ENCODE measurements at regions not wholly inside any gene's neighbourhood (a gene's known extent, or its start where the extent isn't known, plus 50 kb on each side); places are given as distances from the start of the nearest gene placed in this dataset.

DNA sequence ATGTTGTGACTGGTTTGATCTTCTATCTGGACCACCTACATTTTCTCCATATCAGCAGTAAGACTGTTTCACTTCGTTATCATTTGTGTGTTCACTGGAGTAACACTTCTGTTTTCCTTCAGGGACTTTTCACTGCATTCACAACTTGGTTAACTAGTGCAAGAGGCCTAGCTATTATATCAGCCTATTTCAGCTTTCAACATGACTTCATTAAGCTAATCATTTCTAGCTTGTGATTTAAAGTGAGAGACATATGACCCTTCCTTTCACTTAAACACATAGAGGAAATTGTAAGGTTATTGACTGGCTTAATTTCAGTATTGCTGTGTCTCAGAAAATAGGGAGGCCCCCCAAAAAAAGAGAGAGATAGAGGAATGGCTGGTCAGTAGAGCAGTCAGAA is 622.8 kb upstream of the NRSN1 start:
- TF ChIP-seq EZH2 (IDR thresholded peaks at IDR 0.05) (no peak), EGR1 (IDR thresholded peaks at IDR 0.05; ENCODE audit: low read depth) (no peak), SP1 (IDR thresholded peaks at IDR 0.05; ENCODE audit: low read depth) (no peak), SIN3A (IDR thresholded peaks at IDR 0.05; ENCODE audit: low read depth) (no peak), CEBPB (IDR thresholded peaks at IDR 0.05; ENCODE audit: low read depth) (no peak), ATF3 (IDR thresholded peaks at IDR 0.05) (no peak), EZH2phosphoT487 (IDR thresholded peaks at IDR 0.05; ENCODE audit: borderline replicate concordance) (no peak)
- TF ChIP-seq, protein P1, sequence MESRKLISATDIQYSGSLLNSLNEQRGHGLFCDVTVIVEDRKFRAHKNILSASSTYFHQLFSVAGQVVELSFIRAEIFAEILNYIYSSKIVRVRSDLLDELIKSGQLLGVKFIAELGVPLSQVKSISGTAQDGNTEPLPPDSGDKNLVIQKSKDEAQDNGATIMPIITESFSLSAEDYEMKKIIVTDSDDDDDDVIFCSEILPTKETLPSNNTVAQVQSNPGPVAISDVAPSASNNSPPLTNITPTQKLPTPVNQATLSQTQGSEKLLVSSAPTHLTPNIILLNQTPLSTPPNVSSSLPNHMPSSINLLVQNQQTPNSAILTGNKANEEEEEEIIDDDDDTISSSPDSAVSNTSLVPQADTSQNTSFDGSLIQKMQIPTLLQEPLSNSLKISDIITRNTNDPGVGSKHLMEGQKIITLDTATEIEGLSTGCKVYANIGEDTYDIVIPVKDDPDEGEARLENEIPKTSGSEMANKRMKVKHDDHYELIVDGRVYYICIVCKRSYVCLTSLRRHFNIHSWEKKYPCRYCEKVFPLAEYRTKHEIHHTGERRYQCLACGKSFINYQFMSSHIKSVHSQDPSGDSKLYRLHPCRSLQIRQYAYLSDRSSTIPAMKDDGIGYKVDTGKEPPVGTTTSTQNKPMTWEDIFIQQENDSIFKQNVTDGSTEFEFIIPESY (IDR thresholded peaks at IDR 0.05; ENCODE audit: extremely low read depth, insufficient replicate concordance, low read length) = no peak
- Histone ChIP-seq H3K27me3 (ENCODE audit: insufficient read depth, low read length) (no peaks in the 10 kb centered on the region), H3K4me2 (ENCODE audit: low read length) (no peak overlapping the region), H3K4me3 (replicated peaks in 1 of 2; ENCODE audit: low read depth in 1 of 2, low read length in 2 of 2) (no peak overlapping the region), H4K20me1 (ENCODE audit: insufficient read depth) (no peaks in the 10 kb centered on the region), H3K36me3 (ENCODE audit: control insufficient read depth in 1 of 2, insufficient read depth in 2 of 2, low read length in 2 of 2) (no peaks in the 10 kb centered on the region), H3K9me2 (ENCODE audit: insufficient read depth) (no peaks in the 10 kb centered on the region), H2AFZ (ENCODE audit: low read depth, low read length, poor library complexity, severe bottlenecking) (no peak overlapping the region), H3K4me1 (ENCODE audit: control insufficient read depth in 1 of 2, insufficient read depth in 2 of 2, low read length in 2 of 2) (no peaks in the 10 kb centered on the region), H3K79me2 (ENCODE audit: insufficient read depth, low read length) (no peaks in the 10 kb centered on the region), H3K9me3 (ENCODE audit: control insufficient read depth in 1 of 2, insufficient read depth in 1 of 2, low read depth in 1 of 2, low read length in 2 of 2) (peaks cover 0 to 7% of the 10 kb centered on the region in 2 experiments; a peak in 2 of 4 replicates), H3K9ac (ENCODE audit: low read length) (no peak overlapping the region), H3K27ac (ENCODE audit: low read depth, low read length) (no peak overlapping the region)
- intact Hi-C loops (cut with micrococcal nuclease) = no loop called here
- CTCF ChIA-PET = no interaction called here
- ATAC-seq (no peak), DNase-seq (ENCODE audit: low read depth, low spot score) (no peak)
- RAD21 ChIA-PET (ENCODE audit: low non-redundant PET in 1 of 2, low total read pairs in 2 of 2, uncharacterized antibody in 2 of 2, unreplicated experiment in 2 of 2) = no interaction called here
- POLR2A ChIA-PET = no interaction called here
- BruUV-seq (replicated peaks) = no TSS peak

DNA sequence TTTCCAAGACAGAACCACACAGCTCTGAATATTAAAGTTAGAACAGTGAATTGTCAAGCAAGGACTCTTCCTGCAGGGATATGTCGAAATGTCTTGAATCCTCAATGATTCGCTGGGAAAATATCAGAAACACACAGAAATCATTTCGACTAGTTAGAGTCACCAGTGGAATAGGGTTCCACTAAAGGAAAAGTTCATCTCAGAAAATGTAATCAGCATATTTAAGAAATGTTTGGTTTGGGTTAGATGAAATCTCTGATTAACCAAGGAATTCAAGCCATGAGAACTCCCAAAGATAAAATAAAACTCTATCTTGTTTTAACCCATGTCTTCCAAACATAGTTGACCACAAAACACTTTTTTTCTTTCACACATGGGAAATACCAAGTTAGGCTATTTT is 621.0 kb upstream of the NRSN1 start:
- Histone ChIP-seq H3K27ac (ENCODE audit: low read depth, low read length) (no peak overlapping the region), H3K36me3 (ENCODE audit: control insufficient read depth in 1 of 2, insufficient read depth in 2 of 2, low read length in 2 of 2) (no peaks in the 10 kb centered on the region), H4K20me1 (ENCODE audit: insufficient read depth) (no peaks in the 10 kb centered on the region), H3K9me2 (ENCODE audit: insufficient read depth) (no peaks in the 10 kb centered on the region), H3K79me2 (ENCODE audit: insufficient read depth, low read length) (no peaks in the 10 kb centered on the region), H3K4me3 (replicated peaks in 1 of 2; ENCODE audit: low read depth in 1 of 2, low read length in 2 of 2) (no peak overlapping the region), H3K9me3 (ENCODE audit: control insufficient read depth in 1 of 2, insufficient read depth in 1 of 2, low read depth in 1 of 2, low read length in 2 of 2) (peaks cover 0 to 4% of the 10 kb centered on the region in 2 experiments; a peak in 2 of 4 replicates), H2AFZ (ENCODE audit: low read depth, low read length, poor library complexity, severe bottlenecking) (no peak overlapping the region), H3K9ac (ENCODE audit: low read length) (no peak overlapping the region), H3K4me2 (ENCODE audit: low read length) (no peak overlapping the region), H3K27me3 (ENCODE audit: insufficient read depth, low read length) (no peaks in the 10 kb centered on the region), H3K4me1 (ENCODE audit: control insufficient read depth in 1 of 2, insufficient read depth in 2 of 2, low read length in 2 of 2) (no peaks in the 10 kb centered on the region)
- DNase-seq (ENCODE audit: low read depth, low spot score) (no peak), ATAC-seq (no peak)
- POLR2A ChIA-PET = no interaction called here
- CTCF ChIA-PET = no interaction called here
- RAD21 ChIA-PET (ENCODE audit: low non-redundant PET in 1 of 2, low total read pairs in 2 of 2, uncharacterized antibody in 2 of 2, unreplicated experiment in 2 of 2) = no interaction called here
- TF ChIP-seq, protein P1 (IDR thresholded peaks at IDR 0.05; ENCODE audit: extremely low read depth, insufficient replicate concordance, low read length) = no peak
- TF ChIP-seq EZH2 (IDR thresholded peaks at IDR 0.05) = no peak
- no peak for TF ChIP-seq JUND (IDR thresholded peaks at IDR 0.05)
- no peak for TF ChIP-seq TCF7L2 (IDR thresholded peaks at IDR 0.05; ENCODE audit: borderline replicate concordance, extremely low read depth, insufficient read depth, insufficient read length)
- TF ChIP-seq POLR2AphosphoS5 (IDR thresholded peaks at IDR 0.05; ENCODE audit: low read depth, low read length) = no peak
- TF ChIP-seq SRF (IDR thresholded peaks at IDR 0.05; ENCODE audit: low read depth) = no peak
- no peak for TF ChIP-seq POLR2A (IDR thresholded peaks at IDR 0.05; ENCODE audit: borderline replicate concordance, extremely low read depth, insufficient read depth, insufficient read length)
- intact Hi-C loops (cut with micrococcal nuclease) = no loop called here
- BruUV-seq (replicated peaks) = no TSS peak
